Fibroblast of skin of right biceps (primary cell): ENCODE measurements at regions not wholly inside any gene's neighbourhood (a gene's known extent, or its start where the extent isn't known, plus 50 kb on each side); places are given as distances from the start of the nearest gene placed in this dataset.

ENCODE experiments used
- DNase-seq: peaks from one replicate; pipeline ENCODE4 v3.0.0-alpha.2; 2013

GRCh38 chr21:16020878-16021277 is 291.1 kb downstream of the USP25 start:
- no peak for DNase-seq

GRCh38 chr21:16022116-16022515 is 292.3 kb downstream of the USP25 start:
- DNase-seq, result no peak

- no peak for DNase-seq
These were observed 293.1 kb downstream of the USP25 start for GRCh38 chr21:16022921-16023320.

GRCh38 chr21:16028142-16028541 is 298.4 kb downstream of the USP25 start:
- no peak for DNase-seq

- no peak for DNase-seq
These were observed 299.2 kb downstream of the USP25 start for GRCh38 chr21:16028941-16029464.

- DNase-seq, result no peak
These were observed 303.4 kb downstream of the USP25 start for GRCh38 chr21:16033193-16033592.

GRCh38 chr21:16034446-16035190 is 304.8 kb downstream of the USP25 start:
- DNase-seq, result no peak

GRCh38 chr21:16037421-16037955 is 307.7 kb downstream of the USP25 start:
- peak; percentile 6 for DNase-seq

GRCh38 chr21:16040601-16041000 is 310.8 kb downstream of the USP25 start:
- DNase-seq, result peak; percentile 63

- no peak for DNase-seq
These were observed 314.9 kb downstream of the USP25 start for GRCh38 chr21:16044676-16045075.

GRCh38 chr21:16046656-16047330 is 317.0 kb downstream of the USP25 start:
- DNase-seq, result peak; percentile 66

- DNase-seq, result peak; percentile 74
These were observed 318.1 kb downstream of the USP25 start for GRCh38 chr21:16047904-16048303.

- DNase-seq, result no peak
These were observed 325.2 kb downstream of the USP25 start for GRCh38 chr21:16055014-16055413.

GRCh38 chr21:16058896-16059295 is 329.1 kb downstream of the USP25 start:
- no peak for DNase-seq

- no peak for DNase-seq
These were observed 330.2 kb downstream of the USP25 start for GRCh38 chr21:16059981-16060380.

GRCh38 chr21:16061194-16061593 is 331.4 kb downstream of the USP25 start:
- DNase-seq, result no peak

GRCh38 chr21:16069178-16070112 is 339.7 kb downstream of the USP25 start:
- DNase-seq, result peak; percentile 52

- DNase-seq, result peak; percentile 77
These were observed 340.4 kb downstream of the USP25 start for GRCh38 chr21:16070207-16070651.

- peak; percentile 86 for DNase-seq
These were observed 341.3 kb downstream of the USP25 start for GRCh38 chr21:16071092-16071491.

- no peak for DNase-seq
These were observed 342.0 kb downstream of the USP25 start for GRCh38 chr21:16071761-16072160.

GRCh38 chr21:16072221-16072620 is 342.4 kb downstream of the USP25 start:
- DNase-seq, result no peak

- DNase-seq, result peak; percentile 99
These were observed 343.0 kb downstream of the USP25 start for GRCh38 chr21:16072737-16073136.

- peak; percentile 9 for DNase-seq
These were observed 343.8 kb downstream of the USP25 start for GRCh38 chr21:16073586-16073985.
